HEK293 (cell line): ENCODE measurements at regions not wholly inside any gene's neighbourhood (a gene's known extent, or its start where the extent isn't known, plus 50 kb on each side); places are given as distances from the start of the nearest gene placed in this dataset.
"Not testable (repeated sequence)": the region's sequence is repeated elsewhere in the genome, so short reads cannot be mapped to it uniquely, and the experiment has no call there.

Source experiments
- CTCF ChIA-PET: fragments of 350-600 bp; formaldehyde crosslinking; extraction: SDS; loops from one replicate; lab custom pipeline; 2021; ENCODE audit warnings: antibody characterized with exemption; lab: Yijun Ruan, JAX
- POLR2A ChIA-PET: fragments of 300-600 bp; formaldehyde crosslinking; extraction: SDS; loops from one replicate; lab custom pipeline; 2020; ENCODE audit warnings: antibody characterized with exemption, inconsistent platforms; lab: Yijun Ruan, JAX
- H3K27ac ChIP-seq: fragments of 200-500 bp; sonication (Bioruptor generic); 2 replicates; pipeline ENCODE4 v1.5.1; 2014; ENCODE audit warnings: low read depth, low read length, control low read depth, inconsistent platforms; ENCODE audit errors: extremely low read depth
- H3K36me3 ChIP-seq, 2 experiments: fragments of 200-500 bp in 1 of 2; sonication (Bioruptor generic) in 1 of 2; 1 replicate in 1 of 2; 2 replicates in 1 of 2; pipeline ENCODE4 v1.5.1; 2014 to 2017; ENCODE audit warnings: inconsistent platforms in 2 of 2, low read length in 2 of 2; ENCODE audit not compliant: control insufficient read depth in 2 of 2, insufficient read depth in 1 of 2
- H3K4me1 ChIP-seq: fragments of 200-500 bp; sonication (Bioruptor generic); 2 replicates; pipeline ENCODE4 v1.5.1; 2014; ENCODE audit warnings: mild to moderate bottlenecking, low read length, inconsistent platforms; ENCODE audit not compliant: control insufficient read depth, insufficient read depth
- H3K4me3 ChIP-seq: 2 replicates; pipeline ENCODE4 v1.5.1; 2011; ENCODE audit warnings: low read depth, mild to moderate bottlenecking, control low read depth, low read length, moderate library complexity
- H3K9me3 ChIP-seq: fragments of 200-500 bp; sonication (Bioruptor generic); 2 replicates; pipeline ENCODE4 v1.5.1; 2014; ENCODE audit warnings: low read depth, low read length, inconsistent platforms; ENCODE audit not compliant: control insufficient read depth, insufficient read depth
- CTCF ChIP-seq: fragments of 450-650 bp; formaldehyde crosslinking; IDR thresholded peaks from 2 replicates; pipeline ENCODE4 v1.5.1; 2016; ENCODE audit warnings: missing biosample characterization, missing genetic modification characterization
- GLIS1 ChIP-seq: fragments of 450-650 bp; formaldehyde crosslinking; IDR thresholded peaks from 2 replicates; pipeline ENCODE4 v1.5.1; 2016; ENCODE audit warnings: missing biosample characterization, missing genetic modification characterization
- WT1 ChIP-seq: fragments of 450-650 bp; formaldehyde crosslinking; IDR thresholded peaks from 2 replicates; pipeline ENCODE4 v1.5.1; 2016; ENCODE audit warnings: missing biosample characterization, missing genetic modification characterization
- ZBTB10 ChIP-seq: fragments of 450-650 bp; formaldehyde crosslinking; IDR thresholded peaks from 2 replicates; pipeline ENCODE4 v1.5.1; 2016; ENCODE audit warnings: missing biosample characterization, missing genetic modification characterization
- ZBTB17 ChIP-seq: fragments of 450-650 bp; formaldehyde crosslinking; IDR thresholded peaks from 2 replicates; pipeline ENCODE4 v1.5.1; 2016; ENCODE audit warnings: missing biosample characterization, missing genetic modification characterization
- ZNF138 ChIP-seq: fragments of 450-650 bp; formaldehyde crosslinking; IDR thresholded peaks from 2 replicates; pipeline ENCODE4 v1.5.1; 2016; ENCODE audit warnings: missing biosample characterization, missing genetic modification characterization, borderline replicate concordance
- ZNF174 ChIP-seq: fragments of 450-650 bp; formaldehyde crosslinking; IDR thresholded peaks from 2 replicates; pipeline ENCODE4 v1.5.0; 2017; ENCODE audit warnings: missing biosample characterization, mild to moderate bottlenecking, missing genetic modification characterization
- ZNF585B ChIP-seq: fragments of 450-650 bp; formaldehyde crosslinking; IDR thresholded peaks from 2 replicates; pipeline ENCODE4 v1.5.1; 2016; ENCODE audit warnings: missing biosample characterization, missing genetic modification characterization
- ZNF624 ChIP-seq: fragments of 450-650 bp; formaldehyde crosslinking; IDR thresholded peaks from 2 replicates; pipeline ENCODE4 v1.5.1; 2017; ENCODE audit warnings: missing biosample characterization, missing genetic modification characterization
- ZNF629 ChIP-seq: fragments of 450-650 bp; formaldehyde crosslinking; IDR thresholded peaks from 2 replicates; pipeline ENCODE4 v1.5.1; 2017; ENCODE audit warnings: missing biosample characterization, missing genetic modification characterization
- ZNF654 ChIP-seq: fragments of 450-650 bp; formaldehyde crosslinking; IDR thresholded peaks from 2 replicates; pipeline ENCODE4 v1.5.1; 2016; ENCODE audit warnings: low read depth, missing biosample characterization, missing genetic modification characterization
- ZNF701 ChIP-seq: fragments of 450-650 bp; formaldehyde crosslinking; IDR thresholded peaks from 2 replicates; pipeline ENCODE4 v1.5.1; 2016; ENCODE audit warnings: missing biosample characterization, missing genetic modification characterization
- ZSCAN30 ChIP-seq: fragments of 450-650 bp; IDR thresholded peaks from 2 replicates; pipeline ENCODE4 v1.5.1; 2018; ENCODE audit warnings: missing biosample characterization, mild to moderate bottlenecking, missing genetic modification characterization, moderate library complexity

GRCh38 chr7:149604521-149604920, 106.9 kb upstream of the ZNF746 start (continued):
- TF ChIP-seq ZNF585B (tag by site-specific recombination) (no peak), ZSCAN30 (tag by site-specific recombination) (no peak), ZNF701 (tag by site-specific recombination) (no peak), ZNF629 (no peak), ZNF624 (tag by site-specific recombination) (no peak), ZBTB10 (tag by site-specific recombination) (no peak), CTCF (tag by site-specific recombination) (no peak), ZNF174 (tag by site-specific recombination) (no peak), ZNF138 (no peak)

DNA sequence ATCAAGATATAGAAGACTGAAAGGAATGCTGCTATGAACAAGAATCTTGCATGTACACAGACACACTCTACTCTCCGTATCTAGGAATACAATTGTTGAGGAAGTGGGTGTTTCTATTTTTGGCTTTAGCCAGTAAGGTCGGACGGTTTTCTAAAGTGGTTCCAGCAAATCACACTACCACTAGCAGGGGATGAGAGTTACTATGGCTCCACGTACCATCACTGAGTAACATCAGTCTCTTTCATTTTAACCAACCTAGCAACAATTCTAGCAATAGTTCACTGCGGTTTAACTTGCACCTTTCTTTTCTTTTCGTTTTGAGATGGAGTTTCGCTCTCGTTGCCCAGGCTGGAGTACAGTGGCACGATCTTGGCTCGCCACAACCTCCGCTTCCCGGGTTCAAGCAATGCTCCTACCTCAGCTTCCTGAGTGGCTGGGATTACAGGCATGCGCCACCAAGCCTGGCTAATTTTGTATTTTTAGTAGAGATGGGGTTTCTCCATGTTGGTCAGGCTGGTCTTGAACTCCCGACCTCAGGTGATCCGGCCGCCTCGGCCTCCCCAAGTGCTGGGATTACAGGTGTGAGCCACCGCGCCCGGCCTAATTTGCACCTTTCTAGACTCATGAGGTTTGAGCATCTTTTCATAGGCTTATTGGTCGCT, 103.2 kb upstream of the ZNF746 start:
- peaks cover 18 to 92% of the 10 kb centered on the region in 2 experiments; a peak in 2 of 3 replicates for H3K36me3 ChIP-seq
- POLR2A ChIA-PET, H3K4me1 ChIP-seq, H3K4me3 ChIP-seq, CTCF ChIA-PET, H3K9me3 ChIP-seq, H3K27ac ChIP-seq: not testable (repeated sequence)

GRCh38 chr7:149599636-149600206, 102.1 kb upstream of the ZNF746 start:
- Histone ChIP-seq H3K4me1 (no peaks in the 10 kb centered on the region), H3K36me3 (peaks cover 18 to 94% of the 10 kb centered on the region in 2 experiments; a peak in 2 of 3 replicates), H3K4me3 (no peak overlapping the region), H3K9me3 (no peaks in the 10 kb centered on the region), H3K27ac (no peak overlapping the region)
- no peak for TF ChIP-seq WT1
- CTCF ChIA-PET: no interaction called here
- POLR2A ChIA-PET: no interaction called here

- no peaks in the 10 kb centered on the region for H3K4me1 ChIP-seq
- H3K27ac ChIP-seq: no peak overlapping the region
- CTCF ChIA-PET: interaction anchor here (1.0 kb wide), 1 partner anchor 103 kb away, joined by 5 read pairs; no protein-coding TSS in a partner anchor
- peak; percentile 36; the same call in 1 of the 2 replicates for TF ChIP-seq ZBTB17 (tag by site-specific recombination)
- TF ChIP-seq ZNF654 (tag by site-specific recombination): 0 out of 2 replicates have a peak, but pooled peaks have one; percentile 18
- no peak for TF ChIP-seq GLIS1 (tag by site-specific recombination)
- POLR2A ChIA-PET: no interaction called here
- no peaks in the 10 kb centered on the region for H3K9me3 ChIP-seq
- peaks cover 18 to 93% of the 10 kb centered on the region in 2 experiments; a peak in 2 of 3 replicates for H3K36me3 ChIP-seq
- H3K4me3 ChIP-seq: no peak overlapping the region
Observed at GRCh38 chr7:149598721-149599308, 101.2 kb upstream of the ZNF746 start.

DNA sequence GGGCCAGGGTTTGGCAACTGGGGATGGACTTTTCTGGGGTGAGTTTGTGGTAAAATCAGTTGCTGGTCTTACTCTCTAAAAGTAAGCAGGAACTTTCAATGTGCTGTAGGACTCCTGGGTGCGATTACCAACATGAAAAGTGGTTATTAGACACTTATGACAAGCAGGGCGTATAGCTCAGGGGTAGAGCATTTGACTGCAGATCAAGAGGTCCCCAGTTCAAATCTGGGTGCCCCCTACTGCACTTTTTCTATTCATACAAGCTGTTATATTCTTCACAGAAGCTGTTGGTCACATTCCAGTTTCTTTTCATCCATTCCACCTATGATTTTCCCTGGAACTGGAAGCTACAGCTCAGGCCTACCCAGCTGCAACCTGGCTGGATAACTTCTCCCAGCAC, 100.2 kb upstream of the ZNF746 start:
- H3K4me1 ChIP-seq, H3K4me3 ChIP-seq, CTCF ChIA-PET, H3K27ac ChIP-seq, POLR2A ChIA-PET, H3K9me3 ChIP-seq: not testable (repeated sequence)
- peaks cover 22 to 92% of the 10 kb centered on the region in 2 experiments; a peak in 2 of 3 replicates for H3K36me3 ChIP-seq
